ENCODE measurements at regions not wholly inside any gene's neighbourhood (a gene's known extent, or its start where the extent isn't known, plus 50 kb on each side); places are given as distances from the start of the nearest gene placed in this dataset.

DNA sequence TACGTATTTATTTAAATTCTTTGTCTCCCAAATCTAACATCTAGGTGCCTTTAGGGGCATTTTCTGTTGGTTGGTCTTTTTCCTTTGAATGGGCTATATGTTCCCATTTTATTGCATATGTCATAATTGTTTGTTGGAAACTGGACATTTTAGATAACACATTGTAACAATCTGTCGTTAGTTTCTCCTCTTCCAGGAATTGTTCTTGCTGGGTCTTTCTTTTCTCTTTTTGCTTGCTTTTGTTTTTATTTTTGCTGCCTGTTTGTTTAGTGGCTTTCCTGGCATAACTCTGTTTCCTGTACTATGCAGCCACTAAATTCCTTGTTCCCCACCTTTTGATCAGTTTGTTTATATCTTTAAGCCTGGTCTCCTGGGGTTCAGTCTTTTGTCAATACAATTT, 244.3 kb upstream of the RTL1 start:
- Histone ChIP-seq H2AFZ (no peak overlapping the region), H3F3A (replicated peaks; ENCODE audit: low read depth) (no peaks in the 10 kb centered on the region), H3K27me3 (ENCODE audit: insufficient read depth) (no peaks in the 10 kb centered on the region), H4K20me1 (replicated peaks; ENCODE audit: insufficient read depth) (no peaks in the 10 kb centered on the region), H3K4me2 (no peak overlapping the region), H3K9me2 (ENCODE audit: insufficient read depth) (no peaks in the 10 kb centered on the region), H3K4me3 (no peak overlapping the region), H3K4me1 (ENCODE audit: insufficient read depth) (peaks cover 5% of the 10 kb centered on the region; the same call in 1 of the 2 replicates), H3K36me3 (ENCODE audit: insufficient read depth) (no peaks in the 10 kb centered on the region), H3K27ac (ENCODE audit: low read depth) (no peak overlapping the region), H3K79me2 (replicated peaks; ENCODE audit: insufficient read depth) (no peaks in the 10 kb centered on the region)
- Mint-ChIP-seq H3K27me3 (ENCODE audit: insufficient read depth, low read depth, poor library complexity) (peaks cover 3% of the 10 kb centered on the region), H3K4me1 (peaks cover 24% of the 10 kb centered on the region), H3K36me3 (ENCODE audit: low read depth) (peaks cover 5% of the 10 kb centered on the region; the same call in 1 of the 3 replicates), H3K9me3 (peaks cover 24% of the 10 kb centered on the region), H3K4me3 (no peak overlapping the region), H3K27ac (no peak overlapping the region)
- DNase-seq (ENCODE audit: low spot score) (no peak), ATAC-seq (no peak)
- TF ChIP-seq, protein P1, sequence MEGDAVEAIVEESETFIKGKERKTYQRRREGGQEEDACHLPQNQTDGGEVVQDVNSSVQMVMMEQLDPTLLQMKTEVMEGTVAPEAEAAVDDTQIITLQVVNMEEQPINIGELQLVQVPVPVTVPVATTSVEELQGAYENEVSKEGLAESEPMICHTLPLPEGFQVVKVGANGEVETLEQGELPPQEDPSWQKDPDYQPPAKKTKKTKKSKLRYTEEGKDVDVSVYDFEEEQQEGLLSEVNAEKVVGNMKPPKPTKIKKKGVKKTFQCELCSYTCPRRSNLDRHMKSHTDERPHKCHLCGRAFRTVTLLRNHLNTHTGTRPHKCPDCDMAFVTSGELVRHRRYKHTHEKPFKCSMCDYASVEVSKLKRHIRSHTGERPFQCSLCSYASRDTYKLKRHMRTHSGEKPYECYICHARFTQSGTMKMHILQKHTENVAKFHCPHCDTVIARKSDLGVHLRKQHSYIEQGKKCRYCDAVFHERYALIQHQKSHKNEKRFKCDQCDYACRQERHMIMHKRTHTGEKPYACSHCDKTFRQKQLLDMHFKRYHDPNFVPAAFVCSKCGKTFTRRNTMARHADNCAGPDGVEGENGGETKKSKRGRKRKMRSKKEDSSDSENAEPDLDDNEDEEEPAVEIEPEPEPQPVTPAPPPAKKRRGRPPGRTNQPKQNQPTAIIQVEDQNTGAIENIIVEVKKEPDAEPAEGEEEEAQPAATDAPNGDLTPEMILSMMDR (conservative IDR thresholded peaks at IDR 0.05; ENCODE audit: low read depth in 2 of 2) = no peak
- TF ChIP-seq STAT1 (IDR thresholded peaks at IDR 0.05; ENCODE audit: unreplicated experiment) (no peak), ZNF114 (CRISPR knock-in tag; IDR thresholded peaks at IDR 0.05) (no peak), POLR2AphosphoS5 (IDR thresholded peaks at IDR 0.05; ENCODE audit: low read depth) (no peak), EZH2 (IDR thresholded peaks at IDR 0.05; ENCODE audit: low read depth, unreplicated experiment) (no peak), ZNF331 (CRISPR knock-in tag; IDR thresholded peaks at IDR 0.05; ENCODE audit: low read depth) (no peak), EZH2phosphoT487 (IDR thresholded peaks at IDR 0.05; ENCODE audit: unreplicated experiment) (no peak), CREB1 (CRISPR knock-in tag; IDR thresholded peaks at IDR 0.05; ENCODE audit: low read depth) (no peak), JUNB (IDR thresholded peaks at IDR 0.05; ENCODE audit: unreplicated experiment) (no peak), NANOG (IDR thresholded peaks at IDR 0.05; ENCODE audit: borderline replicate concordance) (no peak)
- TF ChIP-seq, protein P2, sequence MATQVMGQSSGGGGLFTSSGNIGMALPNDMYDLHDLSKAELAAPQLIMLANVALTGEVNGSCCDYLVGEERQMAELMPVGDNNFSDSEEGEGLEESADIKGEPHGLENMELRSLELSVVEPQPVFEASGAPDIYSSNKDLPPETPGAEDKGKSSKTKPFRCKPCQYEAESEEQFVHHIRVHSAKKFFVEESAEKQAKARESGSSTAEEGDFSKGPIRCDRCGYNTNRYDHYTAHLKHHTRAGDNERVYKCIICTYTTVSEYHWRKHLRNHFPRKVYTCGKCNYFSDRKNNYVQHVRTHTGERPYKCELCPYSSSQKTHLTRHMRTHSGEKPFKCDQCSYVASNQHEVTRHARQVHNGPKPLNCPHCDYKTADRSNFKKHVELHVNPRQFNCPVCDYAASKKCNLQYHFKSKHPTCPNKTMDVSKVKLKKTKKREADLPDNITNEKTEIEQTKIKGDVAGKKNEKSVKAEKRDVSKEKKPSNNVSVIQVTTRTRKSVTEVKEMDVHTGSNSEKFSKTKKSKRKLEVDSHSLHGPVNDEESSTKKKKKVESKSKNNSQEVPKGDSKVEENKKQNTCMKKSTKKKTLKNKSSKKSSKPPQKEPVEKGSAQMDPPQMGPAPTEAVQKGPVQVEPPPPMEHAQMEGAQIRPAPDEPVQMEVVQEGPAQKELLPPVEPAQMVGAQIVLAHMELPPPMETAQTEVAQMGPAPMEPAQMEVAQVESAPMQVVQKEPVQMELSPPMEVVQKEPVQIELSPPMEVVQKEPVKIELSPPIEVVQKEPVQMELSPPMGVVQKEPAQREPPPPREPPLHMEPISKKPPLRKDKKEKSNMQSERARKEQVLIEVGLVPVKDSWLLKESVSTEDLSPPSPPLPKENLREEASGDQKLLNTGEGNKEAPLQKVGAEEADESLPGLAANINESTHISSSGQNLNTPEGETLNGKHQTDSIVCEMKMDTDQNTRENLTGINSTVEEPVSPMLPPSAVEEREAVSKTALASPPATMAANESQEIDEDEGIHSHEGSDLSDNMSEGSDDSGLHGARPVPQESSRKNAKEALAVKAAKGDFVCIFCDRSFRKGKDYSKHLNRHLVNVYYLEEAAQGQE (IDR thresholded peaks at IDR 0.05; ENCODE audit: unreplicated experiment) = no peak
- TF ChIP-seq, protein P3, sequence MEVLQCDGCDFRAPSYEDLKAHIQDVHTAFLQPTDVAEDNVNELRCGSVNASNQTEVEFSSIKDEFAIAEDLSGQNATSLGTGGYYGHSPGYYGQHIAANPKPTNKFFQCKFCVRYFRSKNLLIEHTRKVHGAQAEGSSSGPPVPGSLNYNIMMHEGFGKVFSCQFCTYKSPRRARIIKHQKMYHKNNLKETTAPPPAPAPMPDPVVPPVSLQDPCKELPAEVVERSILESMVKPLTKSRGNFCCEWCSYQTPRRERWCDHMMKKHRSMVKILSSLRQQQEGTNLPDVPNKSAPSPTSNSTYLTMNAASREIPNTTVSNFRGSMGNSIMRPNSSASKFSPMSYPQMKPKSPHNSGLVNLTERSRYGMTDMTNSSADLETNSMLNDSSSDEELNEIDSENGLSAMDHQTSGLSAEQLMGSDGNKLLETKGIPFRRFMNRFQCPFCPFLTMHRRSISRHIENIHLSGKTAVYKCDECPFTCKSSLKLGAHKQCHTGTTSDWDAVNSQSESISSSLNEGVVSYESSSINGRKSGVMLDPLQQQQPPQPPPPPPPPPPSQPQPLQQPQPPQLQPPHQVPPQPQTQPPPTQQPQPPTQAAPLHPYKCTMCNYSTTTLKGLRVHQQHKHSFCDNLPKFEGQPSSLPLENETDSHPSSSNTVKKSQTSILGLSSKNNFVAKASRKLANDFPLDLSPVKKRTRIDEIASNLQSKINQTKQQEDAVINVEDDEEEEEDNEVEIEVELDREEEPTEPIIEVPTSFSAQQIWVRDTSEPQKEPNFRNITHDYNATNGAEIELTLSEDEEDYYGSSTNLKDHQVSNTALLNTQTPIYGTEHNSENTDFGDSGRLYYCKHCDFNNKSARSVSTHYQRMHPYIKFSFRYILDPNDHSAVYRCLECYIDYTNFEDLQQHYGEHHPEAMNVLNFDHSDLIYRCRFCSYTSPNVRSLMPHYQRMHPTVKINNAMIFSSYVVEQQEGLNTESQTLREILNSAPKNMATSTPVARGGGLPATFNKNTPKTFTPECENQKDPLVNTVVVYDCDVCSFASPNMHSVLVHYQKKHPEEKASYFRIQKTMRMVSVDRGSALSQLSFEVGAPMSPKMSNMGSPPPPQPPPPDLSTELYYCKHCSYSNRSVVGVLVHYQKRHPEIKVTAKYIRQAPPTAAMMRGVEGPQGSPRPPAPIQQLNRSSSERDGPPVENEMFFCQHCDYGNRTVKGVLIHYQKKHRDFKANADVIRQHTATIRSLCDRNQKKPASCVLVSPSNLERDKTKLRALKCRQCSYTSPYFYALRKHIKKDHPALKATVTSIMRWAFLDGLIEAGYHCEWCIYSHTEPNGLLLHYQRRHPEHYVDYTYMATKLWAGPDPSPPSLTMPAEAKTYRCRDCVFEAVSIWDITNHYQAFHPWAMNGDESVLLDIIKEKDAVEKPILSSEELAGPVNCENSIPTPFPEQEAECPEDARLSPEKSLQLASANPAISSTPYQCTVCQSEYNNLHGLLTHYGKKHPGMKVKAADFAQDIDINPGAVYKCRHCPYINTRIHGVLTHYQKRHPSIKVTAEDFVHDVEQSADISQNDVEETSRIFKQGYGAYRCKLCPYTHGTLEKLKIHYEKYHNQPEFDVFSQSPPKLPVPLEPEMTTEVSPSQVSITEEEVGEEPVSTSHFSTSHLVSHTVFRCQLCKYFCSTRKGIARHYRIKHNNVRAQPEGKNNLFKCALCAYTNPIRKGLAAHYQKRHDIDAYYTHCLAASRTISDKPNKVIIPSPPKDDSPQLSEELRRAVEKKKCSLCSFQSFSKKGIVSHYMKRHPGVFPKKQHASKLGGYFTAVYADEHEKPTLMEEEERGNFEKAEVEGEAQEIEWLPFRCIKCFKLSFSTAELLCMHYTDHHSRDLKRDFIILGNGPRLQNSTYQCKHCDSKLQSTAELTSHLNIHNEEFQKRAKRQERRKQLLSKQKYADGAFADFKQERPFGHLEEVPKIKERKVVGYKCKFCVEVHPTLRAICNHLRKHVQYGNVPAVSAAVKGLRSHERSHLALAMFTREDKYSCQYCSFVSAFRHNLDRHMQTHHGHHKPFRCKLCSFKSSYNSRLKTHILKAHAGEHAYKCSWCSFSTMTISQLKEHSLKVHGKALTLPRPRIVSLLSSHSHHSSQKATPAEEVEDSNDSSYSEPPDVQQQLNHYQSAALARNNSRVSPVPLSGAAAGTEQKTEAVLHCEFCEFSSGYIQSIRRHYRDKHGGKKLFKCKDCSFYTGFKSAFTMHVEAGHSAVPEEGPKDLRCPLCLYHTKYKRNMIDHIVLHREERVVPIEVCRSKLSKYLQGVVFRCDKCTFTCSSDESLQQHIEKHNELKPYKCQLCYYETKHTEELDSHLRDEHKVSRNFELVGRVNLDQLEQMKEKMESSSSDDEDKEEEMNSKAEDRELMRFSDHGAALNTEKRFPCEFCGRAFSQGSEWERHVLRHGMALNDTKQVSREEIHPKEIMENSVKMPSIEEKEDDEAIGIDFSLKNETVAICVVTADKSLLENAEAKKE (CRISPR knock-in tag; IDR thresholded peaks at IDR 0.05) = no peak
- TF ChIP-seq, protein P4, sequence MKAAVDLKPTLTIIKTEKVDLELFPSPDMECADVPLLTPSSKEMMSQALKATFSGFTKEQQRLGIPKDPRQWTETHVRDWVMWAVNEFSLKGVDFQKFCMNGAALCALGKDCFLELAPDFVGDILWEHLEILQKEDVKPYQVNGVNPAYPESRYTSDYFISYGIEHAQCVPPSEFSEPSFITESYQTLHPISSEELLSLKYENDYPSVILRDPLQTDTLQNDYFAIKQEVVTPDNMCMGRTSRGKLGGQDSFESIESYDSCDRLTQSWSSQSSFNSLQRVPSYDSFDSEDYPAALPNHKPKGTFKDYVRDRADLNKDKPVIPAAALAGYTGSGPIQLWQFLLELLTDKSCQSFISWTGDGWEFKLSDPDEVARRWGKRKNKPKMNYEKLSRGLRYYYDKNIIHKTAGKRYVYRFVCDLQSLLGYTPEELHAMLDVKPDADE (IDR thresholded peaks at IDR 0.05) = no peak
